A673 (cell line): ENCODE measurements at regions not wholly inside any gene's neighbourhood (a gene's known extent, or its start where the extent isn't known, plus 50 kb on each side); places are given as distances from the start of the nearest gene placed in this dataset.

ENCODE experiments used
- BruUV-seq: library from RNA; stranded (reverse); fragments of 400-500 nt; replicated peaks from 2 replicates; lab custom pipeline; 2021; lab: Mats Ljungman, UMichigan
- CTCF ChIA-PET: fragments of 300-600 bp; sonication (Branson Sonifier 250); formaldehyde crosslinking; loops from one replicate; lab custom pipeline; 2022; ENCODE audit warnings: antibody characterized with exemption; lab: Charles Lee
- POLR2A ChIA-PET: fragments of 300-600 bp; sonication (Branson Sonifier 250); formaldehyde crosslinking; loops from one replicate; lab custom pipeline; 2022; ENCODE audit warnings: antibody characterized with exemption; ENCODE audit not compliant: low non-redundant PET; lab: Charles Lee
- DNase-seq: peaks from one replicate; pipeline ENCODE4 v3.0.0-alpha.2; 2015; ENCODE audit warnings: low spot score
- H3K27ac ChIP-seq: fragments of 200-600 bp; sonication (generic); 2 replicates; pipeline ENCODE4 v1.5.1; 2016; ENCODE audit warnings: mixed run types, low read depth, mild to moderate bottlenecking, mixed read lengths, antibody characterized with exemption, low read length; ENCODE audit not compliant: poor library complexity, severe bottlenecking
- H3K27me3 ChIP-seq: fragments of 200-600 bp; sonication (generic); replicated peaks from 2 replicates; pipeline ENCODE4 v1.6.1; 2017; ENCODE audit warnings: mixed run types, low read depth, mild to moderate bottlenecking, mixed read lengths, antibody characterized with exemption, low read length; ENCODE audit not compliant: insufficient read depth, poor library complexity
- H3K36me3 ChIP-seq: fragments of 200-600 bp; sonication (generic); 2 replicates; pipeline ENCODE4 v1.6.1; 2016; ENCODE audit warnings: mixed run types, mild to moderate bottlenecking, mixed read lengths, antibody characterized with exemption, low read length; ENCODE audit not compliant: insufficient read depth, poor library complexity, severe bottlenecking
- H3K4me1 ChIP-seq: fragments of 200-600 bp; sonication (generic); 2 replicates; pipeline ENCODE4 v1.6.1; 2017; ENCODE audit warnings: mixed run types, mild to moderate bottlenecking, mixed read lengths, antibody characterized with exemption, low read length; ENCODE audit not compliant: insufficient read depth, poor library complexity, severe bottlenecking
- H3K4me3 ChIP-seq: fragments of 200-600 bp; sonication (generic); 2 replicates; pipeline ENCODE4 v1.5.1; 2016; ENCODE audit warnings: low read depth, mixed run types, mild to moderate bottlenecking, mixed read lengths, low read length; ENCODE audit not compliant: poor library complexity, severe bottlenecking
- H3K9me3 ChIP-seq: fragments of 200-600 bp; sonication (generic); 2 replicates; pipeline ENCODE4 v1.6.1; 2016; ENCODE audit warnings: mixed run types, low read depth, mild to moderate bottlenecking, mixed read lengths, antibody characterized with exemption, low read length; ENCODE audit not compliant: poor library complexity, severe bottlenecking
- EZH2 ChIP-seq: fragments of 200-600 bp; sonication (generic); IDR thresholded peaks from 2 replicates; pipeline ENCODE4 v1.6.1; 2017; ENCODE audit warnings: borderline replicate concordance, low read depth, mild to moderate bottlenecking, mixed read lengths, antibody characterized with exemption, low read length; ENCODE audit not compliant: poor library complexity, severe bottlenecking
- intact Hi-C: fragments of 100-400 bp; cut with micrococcal nuclease; formaldehyde crosslinking; loops from one replicate; pipeline ENCODE4 v1.10.0; 2022; ENCODE audit not compliant: unreplicated experiment
- TF ChIP-seq, protein P1 (sequence below): fragments of 300-800, 200-600 bp; sonication (generic); conservative IDR thresholded peaks from 2 replicates; pipeline ENCODE4 v1.5.1; 2017; ENCODE audit warnings: low read depth, mild to moderate bottlenecking, antibody characterized with exemption, low read length, moderate library complexity, mixed read lengths

DNA sequence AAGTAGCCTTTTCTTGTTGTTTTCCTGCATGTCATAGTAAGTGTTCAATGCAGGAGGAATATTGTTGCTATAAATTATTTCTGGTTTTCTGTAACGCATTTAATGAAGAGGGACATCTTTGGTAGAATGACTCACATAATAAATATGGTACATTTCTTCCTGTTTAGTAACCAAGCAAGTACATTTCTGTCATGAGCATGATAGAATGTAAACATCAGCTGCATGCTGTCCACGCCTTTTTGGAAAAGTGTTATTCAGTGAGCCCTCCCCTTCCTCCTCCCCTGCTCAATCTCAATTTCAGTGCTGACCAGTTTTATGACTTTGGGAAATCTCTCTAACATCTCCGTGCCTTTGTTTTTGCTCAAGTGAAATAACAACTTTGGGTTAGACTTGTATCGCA is 664.0 kb downstream of the XPNPEP1 start:
- H3K27ac ChIP-seq: no peak overlapping the region
- peaks cover 5% of the 10 kb centered on the region for H3K9me3 ChIP-seq
- H3K36me3 ChIP-seq: no peaks in the 10 kb centered on the region
- no peaks in the 10 kb centered on the region for H3K27me3 ChIP-seq
- intact Hi-C loops: no loop called here
- ChIA-PET POLR2A (no interaction called here), CTCF (no interaction called here)
- BruUV-seq: no TSS peak
- TF ChIP-seq, protein P1, sequence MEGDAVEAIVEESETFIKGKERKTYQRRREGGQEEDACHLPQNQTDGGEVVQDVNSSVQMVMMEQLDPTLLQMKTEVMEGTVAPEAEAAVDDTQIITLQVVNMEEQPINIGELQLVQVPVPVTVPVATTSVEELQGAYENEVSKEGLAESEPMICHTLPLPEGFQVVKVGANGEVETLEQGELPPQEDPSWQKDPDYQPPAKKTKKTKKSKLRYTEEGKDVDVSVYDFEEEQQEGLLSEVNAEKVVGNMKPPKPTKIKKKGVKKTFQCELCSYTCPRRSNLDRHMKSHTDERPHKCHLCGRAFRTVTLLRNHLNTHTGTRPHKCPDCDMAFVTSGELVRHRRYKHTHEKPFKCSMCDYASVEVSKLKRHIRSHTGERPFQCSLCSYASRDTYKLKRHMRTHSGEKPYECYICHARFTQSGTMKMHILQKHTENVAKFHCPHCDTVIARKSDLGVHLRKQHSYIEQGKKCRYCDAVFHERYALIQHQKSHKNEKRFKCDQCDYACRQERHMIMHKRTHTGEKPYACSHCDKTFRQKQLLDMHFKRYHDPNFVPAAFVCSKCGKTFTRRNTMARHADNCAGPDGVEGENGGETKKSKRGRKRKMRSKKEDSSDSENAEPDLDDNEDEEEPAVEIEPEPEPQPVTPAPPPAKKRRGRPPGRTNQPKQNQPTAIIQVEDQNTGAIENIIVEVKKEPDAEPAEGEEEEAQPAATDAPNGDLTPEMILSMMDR: no peak
- TF ChIP-seq EZH2: no peak
- DNase-seq: no peak
- H3K4me3 ChIP-seq: no peak overlapping the region
- H3K4me1 ChIP-seq: no peaks in the 10 kb centered on the region

DNA sequence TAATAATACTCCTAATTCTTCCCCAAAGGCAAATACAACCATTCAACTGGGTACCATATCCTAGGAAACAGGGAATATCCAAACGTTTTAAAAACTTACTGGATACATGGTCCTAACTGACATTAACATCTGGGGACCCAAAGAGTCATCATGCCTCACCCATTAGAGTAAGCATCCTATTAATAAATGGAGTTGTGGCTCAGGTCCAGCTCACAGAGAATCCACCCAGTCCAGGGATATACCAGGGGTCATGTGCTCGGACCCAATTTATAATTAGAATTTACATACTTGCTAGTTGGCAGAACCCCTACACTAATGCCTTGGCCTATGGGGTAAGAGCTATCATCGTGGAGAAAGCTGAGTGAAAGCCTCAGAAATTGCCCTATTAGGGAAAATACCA is 670.0 kb downstream of the XPNPEP1 start:
- H3K27ac ChIP-seq: no peak overlapping the region
- no peak overlapping the region for H3K4me3 ChIP-seq
- H3K9me3 ChIP-seq: no peaks in the 10 kb centered on the region
- intact Hi-C loops: no loop called here
- ChIA-PET CTCF (no interaction called here), POLR2A (no interaction called here)
- no peaks in the 10 kb centered on the region for H3K4me1 ChIP-seq
- no peak for DNase-seq
- BruUV-seq: no TSS peak
- H3K36me3 ChIP-seq: no peaks in the 10 kb centered on the region
- H3K27me3 ChIP-seq: no peaks in the 10 kb centered on the region
- TF ChIP-seq EZH2: no peak
- TF ChIP-seq, protein P1: no peak

DNA sequence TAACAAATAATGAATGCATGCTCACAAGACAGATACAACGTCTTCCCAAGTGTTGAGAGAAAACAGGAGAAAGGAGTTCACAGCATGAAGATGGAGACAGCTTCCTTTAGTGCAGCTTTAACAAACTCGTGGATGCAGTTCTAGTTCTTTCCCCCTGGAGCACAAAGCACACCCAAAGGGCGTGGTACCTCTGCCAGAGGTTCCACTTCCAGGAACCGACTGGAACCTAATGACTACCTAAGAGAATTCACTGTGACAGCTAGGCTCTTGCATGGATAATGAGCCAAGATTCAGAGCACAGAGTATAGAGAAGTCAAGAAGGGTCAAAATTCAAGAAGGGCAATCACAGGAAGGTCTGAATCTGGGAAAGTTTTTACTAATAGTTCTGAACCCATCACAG is 673.2 kb downstream of the XPNPEP1 start:
- Histone ChIP-seq H3K9me3 (no peaks in the 10 kb centered on the region), H3K36me3 (no peaks in the 10 kb centered on the region), H3K4me1 (no peaks in the 10 kb centered on the region), H3K27ac (no peak overlapping the region), H3K4me3 (no peak overlapping the region), H3K27me3 (no peaks in the 10 kb centered on the region)
- CTCF ChIA-PET: no interaction called here
- POLR2A ChIA-PET: no interaction called here
- intact Hi-C loops: no loop called here
- DNase-seq: no peak
- BruUV-seq: no TSS peak
- TF ChIP-seq EZH2: no peak
- TF ChIP-seq, protein P1: no peak
